ENCODE measurements at regions not wholly inside any gene's neighbourhood (a gene's known extent, or its start where the extent isn't known, plus 50 kb on each side); places are given as distances from the start of the nearest gene placed in this dataset.

- no peak overlapping the region for H3K23ac ChIP-seq (ENCODE audit: low read length)
- H3K27me3 ChIP-seq (ENCODE audit: insufficient read depth, low read length, poor library complexity): no peaks in the 10 kb centered on the region
- no peak overlapping the region for H2BK15ac ChIP-seq (replicated peaks; ENCODE audit: low read depth)
- H3K79me1 ChIP-seq (ENCODE audit: low read length): no peaks in the 10 kb centered on the region
- H3K4me3 ChIP-seq (ENCODE audit: low read length): no peak overlapping the region
- no peak overlapping the region for H2BK120ac ChIP-seq (ENCODE audit: low read depth, low read length)
- no peak overlapping the region for H2AK5ac ChIP-seq (ENCODE audit: low read length)
- H3K27ac ChIP-seq (ENCODE audit: low read depth, low read length): no peak overlapping the region
- H4K5ac ChIP-seq (ENCODE audit: low read length): no peak overlapping the region
- H4K8ac ChIP-seq (ENCODE audit: low read depth, low read length): no peak overlapping the region
- no peak for DNase-seq
- no peaks in the 10 kb centered on the region for H3K79me2 ChIP-seq (ENCODE audit: control insufficient read depth, insufficient read depth, low read length)
- no peak overlapping the region for H3K18ac ChIP-seq (ENCODE audit: low read length)
- H3K56ac ChIP-seq (ENCODE audit: low read length): no peak overlapping the region
- H3K36me3 ChIP-seq (ENCODE audit: control insufficient read depth, insufficient read depth, low read length): no peaks in the 10 kb centered on the region
- no peak overlapping the region for H2BK5ac ChIP-seq (ENCODE audit: low read length)
- no peak overlapping the region for H3K9ac ChIP-seq (ENCODE audit: low read length)
- no CpG with 5 or more reads among the region's 2 CpGs for WGBS (ENCODE audit: extremely low coverage, insufficient coverage, low lambda C conversion rate)
- H3K4me2 ChIP-seq (ENCODE audit: low read length): no peak overlapping the region
- no peak overlapping the region for H3K4ac ChIP-seq (ENCODE audit: low read depth, low read length)
- H3K4me1 ChIP-seq (ENCODE audit: control insufficient read depth, low read depth, low read length): no peaks in the 10 kb centered on the region
Observed at GRCh38 chr3:87848003-87848402, 210.8 kb downstream of the CGGBP1 start.

- Histone ChIP-seq H3K4me3 (ENCODE audit: low read length) (no peak overlapping the region), H3K27ac (ENCODE audit: low read depth, low read length) (no peak overlapping the region), H3K79me2 (ENCODE audit: control insufficient read depth, insufficient read depth, low read length) (no peaks in the 10 kb centered on the region), H4K5ac (ENCODE audit: low read length) (no peak overlapping the region), H3K79me1 (ENCODE audit: low read length) (no peaks in the 10 kb centered on the region), H3K18ac (ENCODE audit: low read length) (no peak overlapping the region), H3K9ac (ENCODE audit: low read length) (no peak overlapping the region), H2BK15ac (replicated peaks; ENCODE audit: low read depth) (no peak overlapping the region), H3K27me3 (ENCODE audit: insufficient read depth, low read length, poor library complexity) (no peaks in the 10 kb centered on the region), H4K8ac (ENCODE audit: low read depth, low read length) (no peak overlapping the region), H3K4me1 (ENCODE audit: control insufficient read depth, low read depth, low read length) (no peaks in the 10 kb centered on the region), H3K4me2 (ENCODE audit: low read length) (no peak overlapping the region), H3K23ac (ENCODE audit: low read length) (no peak overlapping the region), H3K4ac (ENCODE audit: low read depth, low read length) (no peak overlapping the region), H2BK5ac (ENCODE audit: low read length) (no peak overlapping the region), H2AK5ac (ENCODE audit: low read length) (no peak overlapping the region), H3K56ac (ENCODE audit: low read length) (no peak overlapping the region), H2BK120ac (ENCODE audit: low read depth, low read length) (no peak overlapping the region), H3K36me3 (ENCODE audit: control insufficient read depth, insufficient read depth, low read length) (no peaks in the 10 kb centered on the region)
- no CpG with 5 or more reads among the region's 1 CpG for WGBS (ENCODE audit: extremely low coverage, insufficient coverage, low lambda C conversion rate)
- no peak for DNase-seq
Observed at GRCh38 chr3:87837076-87837475, 221.7 kb downstream of the CGGBP1 start.

GRCh38 chr3:87836026-87836425 lies 222.8 kb downstream of the CGGBP1 start:
- no peak overlapping the region for H3K56ac ChIP-seq (ENCODE audit: low read length)
- H2BK15ac ChIP-seq (replicated peaks; ENCODE audit: low read depth): no peak overlapping the region
- H3K79me2 ChIP-seq (ENCODE audit: control insufficient read depth, insufficient read depth, low read length): no peaks in the 10 kb centered on the region
- H3K4ac ChIP-seq (ENCODE audit: low read depth, low read length): no peak overlapping the region
- H3K4me1 ChIP-seq (ENCODE audit: control insufficient read depth, low read depth, low read length): no peaks in the 10 kb centered on the region
- H4K5ac ChIP-seq (ENCODE audit: low read length): no peak overlapping the region
- 100% methylated on average over 1 of the region's 1 CpG for WGBS (ENCODE audit: extremely low coverage, insufficient coverage, low lambda C conversion rate)
- H3K79me1 ChIP-seq (ENCODE audit: low read length): no peaks in the 10 kb centered on the region
- no peaks in the 10 kb centered on the region for H3K36me3 ChIP-seq (ENCODE audit: control insufficient read depth, insufficient read depth, low read length)
- no peak overlapping the region for H2AK5ac ChIP-seq (ENCODE audit: low read length)
- no peak overlapping the region for H3K18ac ChIP-seq (ENCODE audit: low read length)
- no peaks in the 10 kb centered on the region for H3K27me3 ChIP-seq (ENCODE audit: insufficient read depth, low read length, poor library complexity)
- no peak overlapping the region for H3K4me3 ChIP-seq (ENCODE audit: low read length)
- H2BK5ac ChIP-seq (ENCODE audit: low read length): no peak overlapping the region
- H4K8ac ChIP-seq (ENCODE audit: low read depth, low read length): no peak overlapping the region
- no peak overlapping the region for H3K23ac ChIP-seq (ENCODE audit: low read length)
- H3K4me2 ChIP-seq (ENCODE audit: low read length): no peak overlapping the region
- no peak overlapping the region for H3K9ac ChIP-seq (ENCODE audit: low read length)
- no peak overlapping the region for H2BK120ac ChIP-seq (ENCODE audit: low read depth, low read length)
- DNase-seq: no peak
- no peak overlapping the region for H3K27ac ChIP-seq (ENCODE audit: low read depth, low read length)

- Histone ChIP-seq H3K23ac (ENCODE audit: low read length) (no peak overlapping the region), H3K4ac (ENCODE audit: low read depth, low read length) (no peak overlapping the region), H3K18ac (ENCODE audit: low read length) (no peak overlapping the region), H3K4me1 (ENCODE audit: control insufficient read depth, low read depth, low read length) (no peaks in the 10 kb centered on the region), H2AK5ac (ENCODE audit: low read length) (no peak overlapping the region), H3K4me3 (ENCODE audit: low read length) (no peak overlapping the region), H3K9ac (ENCODE audit: low read length) (no peak overlapping the region), H2BK5ac (ENCODE audit: low read length) (no peak overlapping the region), H4K5ac (ENCODE audit: low read length) (no peak overlapping the region), H3K79me2 (ENCODE audit: control insufficient read depth, insufficient read depth, low read length) (no peaks in the 10 kb centered on the region), H2BK120ac (ENCODE audit: low read depth, low read length) (no peak overlapping the region), H3K79me1 (ENCODE audit: low read length) (no peaks in the 10 kb centered on the region), H3K36me3 (ENCODE audit: control insufficient read depth, insufficient read depth, low read length) (no peaks in the 10 kb centered on the region), H3K56ac (ENCODE audit: low read length) (no peak overlapping the region), H3K4me2 (ENCODE audit: low read length) (no peak overlapping the region), H3K27ac (ENCODE audit: low read depth, low read length) (no peak overlapping the region), H2BK15ac (replicated peaks; ENCODE audit: low read depth) (no peak overlapping the region), H4K8ac (ENCODE audit: low read depth, low read length) (no peak overlapping the region), H3K27me3 (ENCODE audit: insufficient read depth, low read length, poor library complexity) (no peaks in the 10 kb centered on the region)
- no CpG with 5 or more reads among the region's 4 CpGs for WGBS (ENCODE audit: extremely low coverage, insufficient coverage, low lambda C conversion rate)
- DNase-seq: no peak
Observed at GRCh38 chr3:87835236-87835635, 223.6 kb downstream of the CGGBP1 start.

GRCh38 chr3:87834327-87834726 lies 224.5 kb downstream of the CGGBP1 start:
- Histone ChIP-seq H4K8ac (ENCODE audit: low read depth, low read length) (no peak overlapping the region), H3K4me3 (ENCODE audit: low read length) (no peak overlapping the region), H3K56ac (ENCODE audit: low read length) (no peak overlapping the region), H3K18ac (ENCODE audit: low read length) (no peak overlapping the region), H3K36me3 (ENCODE audit: control insufficient read depth, insufficient read depth, low read length) (no peaks in the 10 kb centered on the region), H3K79me1 (ENCODE audit: low read length) (no peaks in the 10 kb centered on the region), H3K23ac (ENCODE audit: low read length) (no peak overlapping the region), H2BK15ac (replicated peaks; ENCODE audit: low read depth) (no peak overlapping the region), H3K9ac (ENCODE audit: low read length) (no peak overlapping the region), H3K27me3 (ENCODE audit: insufficient read depth, low read length, poor library complexity) (no peaks in the 10 kb centered on the region), H3K4me1 (ENCODE audit: control insufficient read depth, low read depth, low read length) (no peaks in the 10 kb centered on the region), H2BK120ac (ENCODE audit: low read depth, low read length) (no peak overlapping the region), H3K27ac (ENCODE audit: low read depth, low read length) (no peak overlapping the region), H3K79me2 (ENCODE audit: control insufficient read depth, insufficient read depth, low read length) (no peaks in the 10 kb centered on the region), H2AK5ac (ENCODE audit: low read length) (no peak overlapping the region), H4K5ac (ENCODE audit: low read length) (no peak overlapping the region), H3K4ac (ENCODE audit: low read depth, low read length) (no peak overlapping the region), H2BK5ac (ENCODE audit: low read length) (no peak overlapping the region), H3K4me2 (ENCODE audit: low read length) (no peak overlapping the region)
- no peak for DNase-seq
- WGBS (ENCODE audit: extremely low coverage, insufficient coverage, low lambda C conversion rate): no CpG with 5 or more reads among the region's 2 CpGs

GRCh38 chr3:87833039-87833377 lies 225.8 kb downstream of the CGGBP1 start:
- no peak overlapping the region for H2AK5ac ChIP-seq (ENCODE audit: low read length)

More at GRCh38 chr3:87833039-87833377, 225.8 kb downstream of the CGGBP1 start:
- Histone ChIP-seq H3K4ac (ENCODE audit: low read depth, low read length) (no peak overlapping the region), H3K9ac (ENCODE audit: low read length) (no peak overlapping the region), H3K27me3 (ENCODE audit: insufficient read depth, low read length, poor library complexity) (no peaks in the 10 kb centered on the region), H2BK15ac (replicated peaks; ENCODE audit: low read depth) (no peak overlapping the region), H3K56ac (ENCODE audit: low read length) (no peak overlapping the region), H4K5ac (ENCODE audit: low read length) (no peak overlapping the region), H2BK5ac (ENCODE audit: low read length) (no peak overlapping the region), H3K79me1 (ENCODE audit: low read length) (no peaks in the 10 kb centered on the region), H3K18ac (ENCODE audit: low read length) (no peak overlapping the region), H3K23ac (ENCODE audit: low read length) (no peak overlapping the region), H2BK120ac (ENCODE audit: low read depth, low read length) (no peak overlapping the region), H3K4me3 (ENCODE audit: low read length) (no peak overlapping the region), H3K79me2 (ENCODE audit: control insufficient read depth, insufficient read depth, low read length) (no peaks in the 10 kb centered on the region), H3K36me3 (ENCODE audit: control insufficient read depth, insufficient read depth, low read length) (no peaks in the 10 kb centered on the region), H4K8ac (ENCODE audit: low read depth, low read length) (no peak overlapping the region), H3K27ac (ENCODE audit: low read depth, low read length) (no peak overlapping the region), H3K4me1 (ENCODE audit: control insufficient read depth, low read depth, low read length) (no peaks in the 10 kb centered on the region), H3K4me2 (ENCODE audit: low read length) (no peak overlapping the region)
- no peak for DNase-seq
